Type B pancreatic cell (in vitro differentiated cells): ENCODE measurements at regions not wholly inside any gene's neighbourhood (a gene's known extent, or its start where the extent isn't known, plus 50 kb on each side); places are given as distances from the start of the nearest gene placed in this dataset.

ENCODE experiments used
- DNase-seq: peaks from one replicate; pipeline ENCODE4 v3.0.0; 2021; ENCODE audit warnings: mixed read lengths; ENCODE audit not compliant: unreplicated experiment; ENCODE audit errors: extremely low spot score
- H3K27ac Mint-ChIP-seq: 2 replicates; pipeline ENCODE4 v1.8.0; 2021; ENCODE audit warnings: mild to moderate bottlenecking, mixed read lengths
- H3K27me3 Mint-ChIP-seq: 2 replicates; pipeline ENCODE4 v1.8.0; 2021; ENCODE audit warnings: mixed read lengths
- H3K36me3 Mint-ChIP-seq: 2 replicates; pipeline ENCODE4 v1.8.0; 2021; ENCODE audit warnings: mixed read lengths
- H3K4me1 Mint-ChIP-seq: one replicate; pipeline ENCODE4 v1.8.0; 2021; ENCODE audit warnings: mixed read lengths; ENCODE audit not compliant: unreplicated experiment
- H3K4me3 Mint-ChIP-seq: 2 replicates; pipeline ENCODE4 v1.8.0; 2021; ENCODE audit warnings: mild to moderate bottlenecking, mixed read lengths
- H3K9me3 Mint-ChIP-seq: 2 replicates; pipeline ENCODE4 v1.8.0; 2021; ENCODE audit warnings: mixed read lengths
- CTCF ChIP-seq: fragments of 200-600 bp; sonication (generic); conservative IDR thresholded peaks from 2 replicates; pipeline ENCODE4 v1.5.0; 2021; ENCODE audit warnings: antibody characterized with exemption, mild to moderate bottlenecking

DNA sequence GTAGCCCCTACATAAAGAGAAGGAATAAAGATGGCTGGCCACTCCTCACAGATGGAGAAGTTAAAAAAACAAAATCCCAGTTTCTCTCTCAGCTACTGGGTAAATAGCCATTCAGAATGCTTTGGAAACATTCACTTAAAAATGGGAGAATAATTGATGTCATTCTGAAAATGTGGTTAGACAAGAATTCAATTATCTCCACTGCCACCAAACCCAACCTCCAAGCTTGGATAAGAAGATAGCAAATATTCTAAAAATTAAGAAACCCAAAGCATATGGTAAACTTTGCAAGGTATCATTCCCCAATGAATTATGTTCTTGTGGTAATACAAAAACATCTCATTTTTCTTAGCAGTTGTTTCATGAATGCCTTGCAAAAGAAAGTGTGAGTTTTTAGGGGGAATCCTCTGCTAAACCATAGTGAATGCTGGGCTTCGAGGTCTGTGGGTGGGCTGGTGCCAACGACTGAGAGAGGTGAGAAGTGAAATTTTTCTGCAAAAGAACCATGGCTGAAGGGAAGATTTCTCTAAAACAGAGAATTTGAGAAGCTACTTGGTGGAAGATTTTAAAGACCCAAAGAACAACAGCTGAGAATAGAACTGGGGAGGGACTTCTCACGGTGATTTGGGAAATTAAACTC, 497.9 kb upstream of the JARID2 start:
- Mint-ChIP-seq H3K27me3 (no peaks in the 10 kb centered on the region), H3K4me3 (no peak overlapping the region), H3K4me1 (peaks cover 14% of the 10 kb centered on the region), H3K9me3 (peaks cover 18% of the 10 kb centered on the region), H3K36me3 (peaks cover 4% of the 10 kb centered on the region), H3K27ac (peak overlapping the region; percentile 48)
- no peak for TF ChIP-seq CTCF
- DNase-seq = no peak

DNA sequence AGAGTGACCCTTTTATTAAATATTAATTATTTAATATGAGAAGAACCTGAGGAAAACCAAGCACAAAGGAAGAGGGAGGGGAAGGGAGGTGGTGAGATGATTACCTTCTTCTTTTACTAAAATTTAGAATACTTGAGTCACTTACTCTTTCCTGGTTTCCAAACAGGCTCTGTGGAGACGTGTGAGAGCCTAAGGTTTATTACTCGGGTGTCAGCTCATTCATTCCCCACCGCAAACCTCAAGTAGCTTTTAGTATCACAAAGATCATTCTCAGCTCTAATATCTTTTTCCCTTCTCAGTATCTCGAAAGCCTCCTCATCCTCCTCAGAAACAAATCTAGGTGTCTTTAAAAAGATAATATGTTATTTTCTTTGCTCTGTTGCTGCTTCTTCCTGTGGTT, 497.2 kb upstream of the JARID2 start:
- no peak for DNase-seq
- TF ChIP-seq CTCF = no peak
- peaks cover 4% of the 10 kb centered on the region for H3K36me3 Mint-ChIP-seq
- peaks cover 14% of the 10 kb centered on the region for H3K4me1 Mint-ChIP-seq
- no peak overlapping the region for H3K4me3 Mint-ChIP-seq
- no peaks in the 10 kb centered on the region for H3K27me3 Mint-ChIP-seq
- peaks cover 20% of the 10 kb centered on the region for H3K9me3 Mint-ChIP-seq
- H3K27ac Mint-ChIP-seq = no peak overlapping the region

- no peak for DNase-seq
- no peaks in the 10 kb centered on the region for H3K27me3 Mint-ChIP-seq
- no peak overlapping the region for H3K4me3 Mint-ChIP-seq
- H3K27ac Mint-ChIP-seq = no peak overlapping the region
- no peaks in the 10 kb centered on the region for H3K36me3 Mint-ChIP-seq
- H3K9me3 Mint-ChIP-seq = peaks cover 19% of the 10 kb centered on the region
- TF ChIP-seq CTCF = no peak
- peaks cover 14% of the 10 kb centered on the region for H3K4me1 Mint-ChIP-seq
Observed at GRCh38 chr6:14750059-14750661, 495.7 kb upstream of the JARID2 start.

GRCh38 chr6:14751645-14752175, 494.2 kb upstream of the JARID2 start:
- Mint-ChIP-seq H3K27me3 (no peaks in the 10 kb centered on the region), H3K27ac (no peak overlapping the region), H3K36me3 (no peaks in the 10 kb centered on the region), H3K4me3 (no peak overlapping the region), H3K4me1 (peaks cover 13% of the 10 kb centered on the region), H3K9me3 (peaks cover 10% of the 10 kb centered on the region)
- no peak for DNase-seq
- TF ChIP-seq CTCF = no peak

DNA sequence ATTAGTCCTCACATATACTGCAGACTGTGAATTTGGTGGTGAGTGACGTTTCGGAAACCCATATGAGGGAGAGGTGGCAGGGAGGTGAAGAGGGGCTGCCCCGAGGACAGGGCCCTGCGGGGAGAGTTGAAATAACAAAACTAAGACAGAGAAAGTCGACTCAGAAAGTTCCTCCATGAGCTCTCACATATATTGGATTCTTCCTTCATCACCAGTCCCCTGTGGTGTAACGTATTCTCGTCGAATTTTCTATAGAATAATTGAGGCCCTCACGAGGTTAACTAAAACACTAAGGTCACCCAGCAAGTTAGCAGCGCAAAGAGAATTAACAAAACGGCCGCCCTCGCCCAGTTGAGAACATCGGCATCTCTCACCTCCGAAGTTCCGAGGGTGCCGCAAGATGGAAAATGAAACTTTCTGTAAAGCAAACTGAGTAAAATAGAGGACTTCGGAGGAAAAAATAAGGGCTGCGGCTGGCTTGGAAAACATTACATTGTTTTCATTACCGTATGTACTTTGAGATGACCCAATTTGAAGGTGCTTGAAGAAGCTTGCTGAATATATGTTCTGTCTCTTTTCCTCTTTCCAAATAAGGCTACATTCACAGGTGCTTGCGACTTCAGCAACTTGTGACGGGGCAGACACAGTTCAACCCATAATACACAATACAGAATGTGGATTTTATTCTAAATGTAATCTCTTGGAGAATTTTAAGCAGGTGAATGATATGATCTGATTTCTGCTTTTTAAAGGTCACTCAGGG, 490.9 kb upstream of the JARID2 start:
- H3K27ac Mint-ChIP-seq = no peak overlapping the region
- DNase-seq = no peak
- H3K36me3 Mint-ChIP-seq = no peaks in the 10 kb centered on the region
- H3K9me3 Mint-ChIP-seq = peaks cover 10% of the 10 kb centered on the region
- H3K27me3 Mint-ChIP-seq = no peaks in the 10 kb centered on the region
- no peaks in the 10 kb centered on the region for H3K4me1 Mint-ChIP-seq
- no peak for TF ChIP-seq CTCF
- no peak overlapping the region for H3K4me3 Mint-ChIP-seq
